Mammary epithelial cell (primary cell): ENCODE measurements at regions not wholly inside any gene's neighbourhood (a gene's known extent, or its start where the extent isn't known, plus 50 kb on each side); places are given as distances from the start of the nearest gene placed in this dataset.

Experiments
- CTCF ChIP-seq, 2 donors: IDR thresholded peaks in 1 of 2; conservative IDR thresholded peaks in 1 of 2; 2 replicates each; pipeline ENCODE4 v1.5.1; 2011 to 2012; ENCODE audit warnings: inconsistent platforms in 2 of 2, low read length in 2 of 2, mild to moderate bottlenecking in 2 of 2, control low read depth in 1 of 2, low read depth in 1 of 2; ENCODE audit not compliant: insufficient read depth in 1 of 2; ENCODE audit errors: extremely low read depth in 1 of 2
- EZH2 ChIP-seq: IDR thresholded peaks from 2 replicates; pipeline ENCODE4 v1.6.1; 2012; ENCODE audit warnings: low read length, inconsistent platforms, borderline replicate concordance

- TF ChIP-seq CTCF (conservative IDR thresholded peaks at IDR 0.05 in 1 of 2, IDR thresholded peaks at IDR 0.05 in 1 of 2; ENCODE audit: extremely low read depth in 1 of 2, insufficient read depth in 1 of 2, low read depth in 1 of 2, low read length in 2 of 2), result no peak
- no peak for TF ChIP-seq EZH2
Observed at GRCh38 chr14:71680736-71681387, 251.4 kb upstream of the RGS6 start.
